Keratinocyte (primary cell): ENCODE measurements at regions not wholly inside any gene's neighbourhood (a gene's known extent, or its start where the extent isn't known, plus 50 kb on each side); places are given as distances from the start of the nearest gene placed in this dataset.

ENCODE experiments used
- DNase-seq: peaks from one replicate; pipeline ENCODE4 v3.0.0-alpha.2; 2011; ENCODE audit warnings: low read depth, missing footprints, low spot score
- FAIRE-seq: peaks from 2 replicates; lab custom pipeline; 2011; peaks lifted over from hg19 to GRCh38; lab: Jason Lieb, UNC
- H2AFZ ChIP-seq: 2 replicates; pipeline ENCODE4 v1.6.0; 2012; ENCODE audit warnings: low read length, control low read depth, inconsistent platforms; ENCODE audit not compliant: control insufficient read depth
- H3K27ac ChIP-seq: 2 replicates; pipeline ENCODE4 v1.5.1; 2011; ENCODE audit warnings: low read length; ENCODE audit not compliant: control insufficient read depth, insufficient read depth
- H3K27me3 ChIP-seq: 3 replicates; pipeline ENCODE4 v1.6.0; 2011; ENCODE audit warnings: low read length; ENCODE audit not compliant: control insufficient read depth, insufficient read depth; ENCODE audit errors: extremely low read depth
- H3K36me3 ChIP-seq, 2 experiments: 2 replicates in 1 of 2; 3 replicates in 1 of 2; pipeline ENCODE4 v1.5.1; 2011; ENCODE audit warnings: low read length in 2 of 2, mild to moderate bottlenecking in 1 of 2; ENCODE audit not compliant: control insufficient read depth in 2 of 2, insufficient read depth in 2 of 2; ENCODE audit errors: extremely low read depth in 1 of 2
- H3K4me1 ChIP-seq: 3 replicates; pipeline ENCODE4 v1.5.1; 2011; ENCODE audit warnings: low read length; ENCODE audit not compliant: control insufficient read depth, insufficient read depth; ENCODE audit errors: extremely low read depth
- H3K4me2 ChIP-seq: 3 replicates; pipeline ENCODE4 v1.6.0; 2011; ENCODE audit warnings: low read depth, low read length; ENCODE audit not compliant: control insufficient read depth, insufficient read depth; ENCODE audit errors: extremely low read depth
- H3K4me3 ChIP-seq, 3 experiments: fragments of 200-600 bp in 1 of 3; sonication (generic) in 1 of 3; 2 replicates in 2 of 3; 3 replicates in 1 of 3; pipeline ENCODE4 v1.5.1; 2011 to 2016; ENCODE audit warnings: low read length in 3 of 3, mild to moderate bottlenecking in 3 of 3, control low read depth in 2 of 3, inconsistent platforms in 1 of 3, low read depth in 1 of 3, mixed read lengths in 1 of 3, mixed run types in 1 of 3, moderate library complexity in 1 of 3; ENCODE audit not compliant: control insufficient read depth in 2 of 3, insufficient read depth in 2 of 3; ENCODE audit errors: extremely low read depth in 1 of 3
- H3K79me2 ChIP-seq: 2 replicates; pipeline ENCODE4 v1.6.0; 2012; ENCODE audit warnings: low read length; ENCODE audit not compliant: control insufficient read depth, insufficient read depth
- H3K9ac ChIP-seq: 3 replicates; pipeline ENCODE4 v1.6.0; 2011; ENCODE audit warnings: low read length; ENCODE audit not compliant: control insufficient read depth, insufficient read depth; ENCODE audit errors: extremely low read depth
- H3K9me1 ChIP-seq: 3 replicates; pipeline ENCODE4 v1.6.0; 2011; ENCODE audit warnings: low read length; ENCODE audit not compliant: control insufficient read depth, insufficient read depth; ENCODE audit errors: extremely low read depth
- H3K9me3 ChIP-seq: 2 replicates; pipeline ENCODE4 v1.5.1; 2012; ENCODE audit warnings: low read depth, low read length; ENCODE audit not compliant: control insufficient read depth
- H4K20me1 ChIP-seq: 3 replicates; pipeline ENCODE4 v1.6.0; 2011; ENCODE audit warnings: low read length; ENCODE audit not compliant: control insufficient read depth, insufficient read depth; ENCODE audit errors: extremely low read depth
- EZH2 ChIP-seq: IDR thresholded peaks from one replicate; pipeline ENCODE4 v1.6.1; 2012; ENCODE audit warnings: inconsistent platforms, mild to moderate bottlenecking, low read length, moderate library complexity
- dilution Hi-C: fragments of 300-500 bp; cut with MboI; formaldehyde crosslinking; loops from one replicate; pipeline ENCODE4 v1.7.0; 2020; ENCODE audit warnings: low sequenced_read_pairs; ENCODE audit not compliant: extremely low pct_ligation_motif_present
- TF ChIP-seq, protein P1 (sequence below), 3 experiments: IDR thresholded peaks in 1 of 3; conservative IDR thresholded peaks in 1 of 3; optimal IDR thresholded peaks in 1 of 3; 2 replicates in 2 of 3; 3 replicates in 1 of 3; pipeline versions ENCODE3 to v1.5.1; 2011; ENCODE audit warnings: low read length in 3 of 3, mild to moderate bottlenecking in 3 of 3, moderate library complexity in 2 of 3, control low read depth in 1 of 3, inconsistent platforms in 1 of 3; ENCODE audit not compliant: insufficient read depth in 2 of 3; ENCODE audit errors: extremely low read depth in 1 of 3

- no peaks in the 10 kb centered on the region for H3K9me1 ChIP-seq
- H3K4me2 ChIP-seq = no peak overlapping the region
- dilution Hi-C loops = no loop called here
- no peaks in the 10 kb centered on the region for H3K9me3 ChIP-seq
- H2AFZ ChIP-seq = no peak overlapping the region
- no peaks in the 10 kb centered on the region for H3K4me1 ChIP-seq
- no peak overlapping the region for H3K27ac ChIP-seq
- H3K4me3 ChIP-seq = no peak overlapping the region
- H3K36me3 ChIP-seq = no peaks in the 10 kb centered on the region
- no peak overlapping the region for H3K9ac ChIP-seq
- peaks cover 2% of the 10 kb centered on the region for H3K27me3 ChIP-seq
- no peaks in the 10 kb centered on the region for H3K79me2 ChIP-seq
- H4K20me1 ChIP-seq = no peaks in the 10 kb centered on the region
- DNase-seq (no peak), FAIRE-seq (no peak)
- TF ChIP-seq, protein P1, sequence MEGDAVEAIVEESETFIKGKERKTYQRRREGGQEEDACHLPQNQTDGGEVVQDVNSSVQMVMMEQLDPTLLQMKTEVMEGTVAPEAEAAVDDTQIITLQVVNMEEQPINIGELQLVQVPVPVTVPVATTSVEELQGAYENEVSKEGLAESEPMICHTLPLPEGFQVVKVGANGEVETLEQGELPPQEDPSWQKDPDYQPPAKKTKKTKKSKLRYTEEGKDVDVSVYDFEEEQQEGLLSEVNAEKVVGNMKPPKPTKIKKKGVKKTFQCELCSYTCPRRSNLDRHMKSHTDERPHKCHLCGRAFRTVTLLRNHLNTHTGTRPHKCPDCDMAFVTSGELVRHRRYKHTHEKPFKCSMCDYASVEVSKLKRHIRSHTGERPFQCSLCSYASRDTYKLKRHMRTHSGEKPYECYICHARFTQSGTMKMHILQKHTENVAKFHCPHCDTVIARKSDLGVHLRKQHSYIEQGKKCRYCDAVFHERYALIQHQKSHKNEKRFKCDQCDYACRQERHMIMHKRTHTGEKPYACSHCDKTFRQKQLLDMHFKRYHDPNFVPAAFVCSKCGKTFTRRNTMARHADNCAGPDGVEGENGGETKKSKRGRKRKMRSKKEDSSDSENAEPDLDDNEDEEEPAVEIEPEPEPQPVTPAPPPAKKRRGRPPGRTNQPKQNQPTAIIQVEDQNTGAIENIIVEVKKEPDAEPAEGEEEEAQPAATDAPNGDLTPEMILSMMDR (optimal IDR thresholded peaks at IDR 0.05 in 1 of 3, IDR thresholded peaks at IDR 0.05 in 1 of 3, conservative IDR thresholded peaks at IDR 0.05 in 1 of 3; ENCODE audit: extremely low read depth in 1 of 3, insufficient read depth in 2 of 3, low read length in 3 of 3) = no peak
Observed at GRCh38 chr10:120318862-120319261, 138.2 kb upstream of the PLPP4 start.

GRCh38 chr10:120327675-120328074 is 129.4 kb upstream of the PLPP4 start:
- Histone ChIP-seq H4K20me1 (no peaks in the 10 kb centered on the region), H3K9me3 (no peaks in the 10 kb centered on the region), H3K9ac (no peak overlapping the region), H2AFZ (no peak overlapping the region), H3K9me1 (no peaks in the 10 kb centered on the region), H3K4me2 (no peak overlapping the region), H3K27ac (no peak overlapping the region), H3K27me3 (no peaks in the 10 kb centered on the region), H3K4me3 (no peak overlapping the region), H3K4me1 (no peaks in the 10 kb centered on the region), H3K79me2 (no peaks in the 10 kb centered on the region), H3K36me3 (no peaks in the 10 kb centered on the region)
- no peak for TF ChIP-seq EZH2
- TF ChIP-seq, protein P1 (optimal IDR thresholded peaks at IDR 0.05 in 1 of 3, IDR thresholded peaks at IDR 0.05 in 1 of 3, conservative IDR thresholded peaks at IDR 0.05 in 1 of 3; ENCODE audit: extremely low read depth in 1 of 3, insufficient read depth in 2 of 3, low read length in 3 of 3) = no peak
- FAIRE-seq = no peak
- dilution Hi-C loops = no loop called here
- no peak for DNase-seq
